ENCODE measurements at regions not wholly inside any gene's neighbourhood (a gene's known extent, or its start where the extent isn't known, plus 50 kb on each side); places are given as distances from the start of the nearest gene placed in this dataset.

DNA sequence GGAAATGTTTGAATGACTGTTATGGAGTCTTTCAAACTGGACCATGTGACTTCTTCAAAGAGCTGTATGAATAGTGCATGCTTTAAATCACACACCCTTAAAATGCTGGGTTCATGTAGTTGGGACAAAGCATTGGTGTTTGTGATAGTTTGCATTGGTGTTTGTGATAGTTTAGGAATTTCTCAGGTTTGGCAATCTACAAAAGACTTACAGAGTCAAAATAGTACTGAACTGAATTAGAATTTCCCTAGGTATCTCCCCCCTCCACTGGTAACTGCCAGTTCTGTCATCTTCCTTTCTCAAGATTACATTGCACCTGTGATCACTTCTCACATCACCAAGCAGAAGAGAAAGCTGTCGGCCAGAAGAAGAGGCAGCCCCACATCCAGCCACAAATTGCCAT, 261.1 kb downstream of the GATA3 start:
- dilution Hi-C loops (cut with MboI; ENCODE audit: extremely low pct_ligation_motif_present, low sequenced_read_pairs) = no loop called here
- no peak for FAIRE-seq
- Histone ChIP-seq H3K79me2 (ENCODE audit: control insufficient read depth, insufficient read depth, low read length) (no peaks in the 10 kb centered on the region), H3K4me3 (replicated peaks in 1 of 3; ENCODE audit: insufficient read depth in 1 of 3, low read depth in 1 of 3, low read length in 3 of 3) (no peak overlapping the region), H3K36me3 (ENCODE audit: control insufficient read depth in 2 of 2, extremely low read depth in 1 of 2, insufficient read depth in 2 of 2, low read length in 2 of 2) (no peaks in the 10 kb centered on the region), H3K4me2 (ENCODE audit: insufficient read depth, low read length) (no peak overlapping the region), H3K4me1 (ENCODE audit: control insufficient read depth, extremely low read depth, insufficient read depth, low read length) (no peaks in the 10 kb centered on the region), H4K20me1 (replicated peaks; ENCODE audit: control insufficient read depth, extremely low read depth, insufficient read depth, low read length) (no peaks in the 10 kb centered on the region), H2AFZ (ENCODE audit: low read depth, low read length) (no peak overlapping the region), H3K9ac (replicated peaks; ENCODE audit: extremely low read depth, insufficient read depth, low read length) (no peak overlapping the region), H3K27ac (ENCODE audit: insufficient read depth, low read depth, low read length) (no peak overlapping the region), H3K9me3 (replicated peaks; ENCODE audit: control insufficient read depth, insufficient read depth, low read length) (no peaks in the 10 kb centered on the region), H3K9me1 (replicated peaks; ENCODE audit: control insufficient read depth, extremely low read depth, insufficient read depth, low read length) (no peaks in the 10 kb centered on the region), H3K27me3 (ENCODE audit: control insufficient read depth in 2 of 2, insufficient read depth in 2 of 2, low read length in 2 of 2) (peaks cover 0 to 7% of the 10 kb centered on the region in 2 experiments)
- intact Hi-C loops (cut with micrococcal nuclease) = no loop called here
- CTCF ChIA-PET = interaction anchor here (1.0 kb wide), 1 partner anchor 10 kb away, joined by 3 read pairs; no protein-coding TSS in a partner anchor
- no TSS peak for BruUV-seq (replicated peaks)
- TF ChIP-seq JUN (IDR thresholded peaks at IDR 0.05; ENCODE audit: borderline replicate concordance, insufficient read depth, insufficient read length, low read depth) (no peak), FOS (IDR thresholded peaks at IDR 0.05; ENCODE audit: borderline replicate concordance, insufficient read depth, low read length) (no peak), MYC (IDR thresholded peaks at IDR 0.05; ENCODE audit: low read depth, low read length) (no peak), POLR2AphosphoS5 (IDR thresholded peaks at IDR 0.05; ENCODE audit: insufficient read depth, low read depth, low read length) (no peak), POLR2A (IDR thresholded peaks at IDR 0.05; ENCODE audit: low read depth, low read length) (no peak), GATA2 (IDR thresholded peaks at IDR 0.05; ENCODE audit: insufficient read depth, insufficient read length, low read depth, low read length) (no peak), EZH2 (IDR thresholded peaks at IDR 0.05; ENCODE audit: borderline replicate concordance, low read depth, low read length, severe bottlenecking) (no peak)
- TF ChIP-seq, protein P1, sequence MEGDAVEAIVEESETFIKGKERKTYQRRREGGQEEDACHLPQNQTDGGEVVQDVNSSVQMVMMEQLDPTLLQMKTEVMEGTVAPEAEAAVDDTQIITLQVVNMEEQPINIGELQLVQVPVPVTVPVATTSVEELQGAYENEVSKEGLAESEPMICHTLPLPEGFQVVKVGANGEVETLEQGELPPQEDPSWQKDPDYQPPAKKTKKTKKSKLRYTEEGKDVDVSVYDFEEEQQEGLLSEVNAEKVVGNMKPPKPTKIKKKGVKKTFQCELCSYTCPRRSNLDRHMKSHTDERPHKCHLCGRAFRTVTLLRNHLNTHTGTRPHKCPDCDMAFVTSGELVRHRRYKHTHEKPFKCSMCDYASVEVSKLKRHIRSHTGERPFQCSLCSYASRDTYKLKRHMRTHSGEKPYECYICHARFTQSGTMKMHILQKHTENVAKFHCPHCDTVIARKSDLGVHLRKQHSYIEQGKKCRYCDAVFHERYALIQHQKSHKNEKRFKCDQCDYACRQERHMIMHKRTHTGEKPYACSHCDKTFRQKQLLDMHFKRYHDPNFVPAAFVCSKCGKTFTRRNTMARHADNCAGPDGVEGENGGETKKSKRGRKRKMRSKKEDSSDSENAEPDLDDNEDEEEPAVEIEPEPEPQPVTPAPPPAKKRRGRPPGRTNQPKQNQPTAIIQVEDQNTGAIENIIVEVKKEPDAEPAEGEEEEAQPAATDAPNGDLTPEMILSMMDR (IDR thresholded peaks at IDR 0.05; ENCODE audit: extremely low read depth in 1 of 2, insufficient read depth in 1 of 2, low read depth in 1 of 2, low read length in 2 of 2) = no peak
- TF ChIP-seq, protein P2, sequence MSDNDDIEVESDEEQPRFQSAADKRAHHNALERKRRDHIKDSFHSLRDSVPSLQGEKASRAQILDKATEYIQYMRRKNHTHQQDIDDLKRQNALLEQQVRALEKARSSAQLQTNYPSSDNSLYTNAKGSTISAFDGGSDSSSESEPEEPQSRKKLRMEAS (IDR thresholded peaks at IDR 0.05; ENCODE audit: insufficient read depth, insufficient read length) = no peak
- DNase-seq (ENCODE audit: low read depth, low spot score) = no peak
- POLR2A ChIA-PET = no interaction called here

Measured in endothelial cell of umbilical vein (primary cell).